H9 (cell line): ENCODE measurements at regions not wholly inside any gene's neighbourhood (a gene's known extent, or its start where the extent isn't known, plus 50 kb on each side); places are given as distances from the start of the nearest gene placed in this dataset.

Source experiments
- DNase-seq: peaks from one replicate; pipeline ENCODE4 v3.0.0-alpha.2; 2017
- H2AFZ ChIP-seq: one replicate; pipeline ENCODE4 v1.6.1; 2013; ENCODE audit warnings: mild to moderate bottlenecking, low read length, control low read depth, moderate library complexity
- H2AK5ac ChIP-seq: 2 replicates; pipeline ENCODE4 v1.6.1; 2013; ENCODE audit warnings: low read length, control low read depth, mixed read lengths; ENCODE audit not compliant: insufficient read length
- H2BK120ac ChIP-seq: one replicate; pipeline ENCODE4 v1.6.1; 2013; ENCODE audit warnings: low read depth, mild to moderate bottlenecking, low read length, control low read depth, inconsistent platforms; ENCODE audit not compliant: poor library complexity, severe bottlenecking
- H2BK12ac ChIP-seq: 2 replicates; pipeline ENCODE4 v1.6.1; 2013; ENCODE audit warnings: low read length, control low read depth, mixed read lengths, low read depth; ENCODE audit not compliant: insufficient read length
- H2BK15ac ChIP-seq: 2 replicates; pipeline ENCODE4 v1.6.1; 2013; ENCODE audit warnings: low read depth, low read length, control low read depth
- H2BK20ac ChIP-seq: one replicate; pipeline ENCODE4 v1.6.1; 2013; ENCODE audit warnings: low read depth, mild to moderate bottlenecking, low read length, control low read depth, inconsistent platforms; ENCODE audit not compliant: poor library complexity, severe bottlenecking
- H2BK5ac ChIP-seq: 2 replicates; pipeline ENCODE4 v1.6.1; 2013; ENCODE audit warnings: low read length, control low read depth, mixed read lengths; ENCODE audit not compliant: insufficient read length
- H3K14ac ChIP-seq: 2 replicates; pipeline ENCODE4 v1.6.1; 2013; ENCODE audit warnings: low read length, control low read depth; ENCODE audit not compliant: insufficient read depth
- H3K18ac ChIP-seq: 2 replicates; pipeline ENCODE4 v1.6.1; 2013; ENCODE audit warnings: low read depth, mild to moderate bottlenecking, mixed read lengths, low read length, control low read depth; ENCODE audit not compliant: insufficient read length
- H3K23ac ChIP-seq: 2 replicates; pipeline ENCODE4 v1.6.1; 2013; ENCODE audit warnings: low read length, control low read depth, mixed read lengths, low read depth; ENCODE audit not compliant: insufficient read length
- H3K23me2 ChIP-seq: 2 replicates; pipeline ENCODE4 v1.6.1; 2013; ENCODE audit warnings: low read depth, mild to moderate bottlenecking, mixed read lengths, low read length, control low read depth; ENCODE audit not compliant: insufficient read length, poor library complexity, severe bottlenecking
- H3K27ac ChIP-seq: 2 replicates; pipeline ENCODE4 v1.5.1; 2013; ENCODE audit warnings: low read length, control low read depth, mixed read lengths, low read depth; ENCODE audit not compliant: insufficient read length
- H3K27me3 ChIP-seq: 2 replicates; pipeline ENCODE4 v1.6.1; 2013; ENCODE audit warnings: low read length, control low read depth, inconsistent platforms; ENCODE audit not compliant: insufficient read depth
- H3K4ac ChIP-seq: 2 replicates; pipeline ENCODE4 v1.6.1; 2013; ENCODE audit warnings: low read depth, mild to moderate bottlenecking, control low read depth, inconsistent platforms, low read length, moderate library complexity
- H3K4me1 ChIP-seq: 2 replicates; pipeline ENCODE4 v1.6.1; 2013; ENCODE audit warnings: low read length, control low read depth, inconsistent platforms; ENCODE audit not compliant: insufficient read depth
- H3K4me2 ChIP-seq: 2 replicates; pipeline ENCODE4 v1.6.1; 2013; ENCODE audit warnings: low read length, control low read depth, mixed read lengths; ENCODE audit not compliant: insufficient read length, insufficient read depth
- H3K56ac ChIP-seq: 2 replicates; pipeline ENCODE4 v1.6.1; 2013; ENCODE audit warnings: low read depth, mild to moderate bottlenecking, mixed read lengths, low read length, control low read depth; ENCODE audit not compliant: insufficient read length
- H3K79me1 ChIP-seq: 2 replicates; pipeline ENCODE4 v1.6.1; 2013; ENCODE audit warnings: low read depth, mild to moderate bottlenecking, moderate library complexity, low read length, control low read depth, inconsistent platforms; ENCODE audit not compliant: insufficient read depth, poor library complexity, severe bottlenecking
- H3K79me2 ChIP-seq: 2 replicates; pipeline ENCODE4 v1.6.1; 2013; ENCODE audit warnings: low read length, control low read depth, inconsistent platforms; ENCODE audit not compliant: insufficient read depth
- H3K9ac ChIP-seq: 2 replicates; pipeline ENCODE4 v1.6.1; 2013; ENCODE audit warnings: low read length, control low read depth, mixed read lengths; ENCODE audit not compliant: insufficient read length; ENCODE audit errors: extremely low read depth
- H3K9me3 ChIP-seq: one replicate; pipeline ENCODE4 v1.6.1; 2013; ENCODE audit warnings: low read depth, low read length, inconsistent platforms; ENCODE audit not compliant: control insufficient read depth
- H3T11ph ChIP-seq: one replicate; pipeline ENCODE4 v1.6.1; 2013; ENCODE audit warnings: mild to moderate bottlenecking, low read length, control low read depth, inconsistent platforms
- H4K20me1 ChIP-seq: one replicate; pipeline ENCODE4 v1.6.1; 2013; ENCODE audit not compliant: control insufficient read depth, insufficient read length, insufficient read depth
- H4K5ac ChIP-seq: 2 replicates; pipeline ENCODE4 v1.6.1; 2013; ENCODE audit warnings: low read depth, mild to moderate bottlenecking, mixed read lengths, low read length, control low read depth; ENCODE audit not compliant: insufficient read length
- H4K8ac ChIP-seq: replicated peaks from 2 replicates; pipeline ENCODE4 v1.6.1; 2013; ENCODE audit warnings: low read length, control low read depth, mixed read lengths, low read depth; ENCODE audit not compliant: insufficient read length
- H4K91ac ChIP-seq: 2 replicates; pipeline ENCODE4 v1.6.1; 2013; ENCODE audit warnings: low read depth, mild to moderate bottlenecking, moderate library complexity, mixed read lengths, low read length, control low read depth; ENCODE audit not compliant: insufficient read length
- H3K27ac Mint-ChIP-seq, 3 experiments: 2 replicates in 2 of 3; 3 replicates in 1 of 3; pipeline ENCODE4 v1.8.0; 2020 to 2021; ENCODE audit warnings: mixed read lengths in 3 of 3, mild to moderate bottlenecking in 1 of 3, moderate library complexity in 1 of 3
- H3K27me3 Mint-ChIP-seq: 2 replicates; pipeline ENCODE4 v1.8.0; 2021; ENCODE audit warnings: low read depth, mild to moderate bottlenecking, moderate library complexity, mixed read lengths
- H3K36me3 Mint-ChIP-seq, 3 experiments: 2 replicates in 2 of 3; 3 replicates in 1 of 3; pipeline ENCODE4 v1.8.0; 2020 to 2021; ENCODE audit warnings: low read depth in 3 of 3, mixed read lengths in 3 of 3; ENCODE audit not compliant: insufficient read depth in 1 of 3
- H3K4me1 Mint-ChIP-seq, 2 experiments: 2 replicates each; pipeline ENCODE4 v1.8.0; 2020; ENCODE audit warnings: mixed read lengths in 2 of 2
- H3K4me3 Mint-ChIP-seq, 2 experiments: 2 replicates in 1 of 2; 3 replicates in 1 of 2; pipeline ENCODE4 v1.8.0; 2020 to 2021; ENCODE audit warnings: mild to moderate bottlenecking in 2 of 2, mixed read lengths in 2 of 2, moderate library complexity in 1 of 2
- H3K9me3 Mint-ChIP-seq, 2 experiments: 2 replicates in 1 of 2; 3 replicates in 1 of 2; pipeline ENCODE4 v1.8.0; 2020; ENCODE audit warnings: mild to moderate bottlenecking in 2 of 2, mixed read lengths in 2 of 2, moderate library complexity in 1 of 2
- WGBS: extraction: QIAGEN DNeasy Blood & Tissue Kit; methylation state at CpG from one replicate; pipeline ENCODE4 v1.1.7; 2013; ENCODE audit warnings: missing lambda C conversion rate, low lambda C conversion rate, mixed read lengths; ENCODE audit not compliant: insufficient read length; ENCODE audit errors: extremely low coverage; 5-methylcytosine and 5-hydroxymethylcytosine counted together
- TF ChIP-seq, protein P1 (sequence below): fragments of 200-600 bp; sonication (generic); conservative IDR thresholded peaks from 3 replicates; pipeline ENCODE4 v1.8.0; 2021; ENCODE audit warnings: antibody characterized with exemption, mild to moderate bottlenecking

DNA sequence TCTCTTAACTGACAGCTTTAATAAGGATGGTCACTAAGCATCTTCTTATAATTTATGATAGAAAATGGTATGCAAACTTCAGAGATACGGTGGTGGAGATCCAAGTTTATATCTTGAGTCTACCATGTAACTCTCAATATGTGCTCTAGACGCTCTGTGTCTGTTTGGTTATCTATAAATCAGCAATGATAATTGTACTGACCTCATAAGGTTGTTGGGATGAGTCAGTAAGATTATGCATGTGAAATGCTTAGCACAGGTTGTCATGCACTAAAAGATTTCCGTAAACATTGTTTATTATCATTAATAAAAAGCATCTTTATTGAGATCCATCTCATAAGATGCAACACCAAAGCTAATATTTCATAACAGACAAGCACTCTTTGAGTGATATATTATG is 1094.9 kb upstream of the EEF2KMT start:
- Histone ChIP-seq H2AFZ (no peak overlapping the region), H3K79me2 (no peaks in the 10 kb centered on the region), H3K4me2 (no peak overlapping the region), H3K23me2 (no peaks in the 10 kb centered on the region), H2BK20ac (no peak overlapping the region), H3K9ac (no peak overlapping the region), H3K4me1 (peaks cover 8% of the 10 kb centered on the region; the same call in 1 of the 2 replicates), H3K23ac (no peak overlapping the region), H3T11ph (no peak overlapping the region), H3K18ac (no peak overlapping the region), H4K91ac (no peak overlapping the region), H2BK15ac (no peak overlapping the region), H4K5ac (no peak overlapping the region), H4K20me1 (no peaks in the 10 kb centered on the region), H2BK120ac (no peak overlapping the region), H3K14ac (no peak overlapping the region), H3K4ac (no peak overlapping the region), H3K9me3 (no peaks in the 10 kb centered on the region), H2AK5ac (no peak overlapping the region), H3K79me1 (no peaks in the 10 kb centered on the region), H3K27ac (no peak overlapping the region), H2BK12ac (no peak overlapping the region), H2BK5ac (no peak overlapping the region), H3K27me3 (no peaks in the 10 kb centered on the region), H3K56ac (no peak overlapping the region), H4K8ac (no peak overlapping the region)
- H3K36me3 Mint-ChIP-seq = no peaks in the 10 kb centered on the region; a peak in 1 of 7 replicates
- H3K4me1 Mint-ChIP-seq = peaks cover 34 to 35% of the 10 kb centered on the region in 2 experiments
- WGBS = no CpG with 5 or more reads among the region's 3 CpGs
- no peak overlapping the region for H3K4me3 Mint-ChIP-seq
- TF ChIP-seq, protein P1, sequence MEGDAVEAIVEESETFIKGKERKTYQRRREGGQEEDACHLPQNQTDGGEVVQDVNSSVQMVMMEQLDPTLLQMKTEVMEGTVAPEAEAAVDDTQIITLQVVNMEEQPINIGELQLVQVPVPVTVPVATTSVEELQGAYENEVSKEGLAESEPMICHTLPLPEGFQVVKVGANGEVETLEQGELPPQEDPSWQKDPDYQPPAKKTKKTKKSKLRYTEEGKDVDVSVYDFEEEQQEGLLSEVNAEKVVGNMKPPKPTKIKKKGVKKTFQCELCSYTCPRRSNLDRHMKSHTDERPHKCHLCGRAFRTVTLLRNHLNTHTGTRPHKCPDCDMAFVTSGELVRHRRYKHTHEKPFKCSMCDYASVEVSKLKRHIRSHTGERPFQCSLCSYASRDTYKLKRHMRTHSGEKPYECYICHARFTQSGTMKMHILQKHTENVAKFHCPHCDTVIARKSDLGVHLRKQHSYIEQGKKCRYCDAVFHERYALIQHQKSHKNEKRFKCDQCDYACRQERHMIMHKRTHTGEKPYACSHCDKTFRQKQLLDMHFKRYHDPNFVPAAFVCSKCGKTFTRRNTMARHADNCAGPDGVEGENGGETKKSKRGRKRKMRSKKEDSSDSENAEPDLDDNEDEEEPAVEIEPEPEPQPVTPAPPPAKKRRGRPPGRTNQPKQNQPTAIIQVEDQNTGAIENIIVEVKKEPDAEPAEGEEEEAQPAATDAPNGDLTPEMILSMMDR = no peak
- no peaks in the 10 kb centered on the region for H3K9me3 Mint-ChIP-seq
- no peaks in the 10 kb centered on the region for H3K27me3 Mint-ChIP-seq
- no peak for DNase-seq
- no peak overlapping the region for H3K27ac Mint-ChIP-seq
